Keratinocyte (primary cell): ENCODE measurements at regions not wholly inside any gene's neighbourhood (a gene's known extent, or its start where the extent isn't known, plus 50 kb on each side); places are given as distances from the start of the nearest gene placed in this dataset.

Source experiments
- CTCF ChIP-seq, 3 experiments: IDR thresholded peaks in 1 of 3; conservative IDR thresholded peaks in 1 of 3; optimal IDR thresholded peaks in 1 of 3; 2 replicates in 2 of 3; 3 replicates in 1 of 3; pipeline versions ENCODE3 to v1.5.1; 2011; ENCODE audit warnings: low read length in 3 of 3, mild to moderate bottlenecking in 3 of 3, moderate library complexity in 2 of 3, control low read depth in 1 of 3, inconsistent platforms in 1 of 3; ENCODE audit not compliant: insufficient read depth in 2 of 3; ENCODE audit errors: extremely low read depth in 1 of 3
- EZH2 ChIP-seq: IDR thresholded peaks from one replicate; pipeline ENCODE4 v1.6.1; 2012; ENCODE audit warnings: inconsistent platforms, mild to moderate bottlenecking, low read length, moderate library complexity

GRCh38 chr12:105841840-105842239 is 296.9 kb downstream of the NUAK1 start:
- no peak for TF ChIP-seq CTCF (optimal IDR thresholded peaks at IDR 0.05 in 1 of 3, IDR thresholded peaks at IDR 0.05 in 1 of 3, conservative IDR thresholded peaks at IDR 0.05 in 1 of 3; ENCODE audit: extremely low read depth in 1 of 3, insufficient read depth in 2 of 3, low read length in 3 of 3)
- TF ChIP-seq EZH2, result no peak
